HG03097 (cell line): ENCODE measurements at regions not wholly inside any gene's neighbourhood (a gene's known extent, or its start where the extent isn't known, plus 50 kb on each side); places are given as distances from the start of the nearest gene placed in this dataset.
A peak's percentile ranks its signal among the peaks of the same experiment; 100 is the strongest.
"Not testable (repeated sequence)": the region's sequence is repeated elsewhere in the genome, so short reads cannot be mapped to it uniquely, and the experiment has no call there.

Source experiments
- ATAC-seq: cut with Tn5 transposase; IDR thresholded peaks from one replicate; pipeline ENCODE4 v1.9.1; 2021; ENCODE audit not compliant: unreplicated experiment, low FRiP score

- no peak for ATAC-seq
These were observed 249.0 kb upstream of the SPOPL start for GRCh38 chr2:138252587-138252986.

DNA sequence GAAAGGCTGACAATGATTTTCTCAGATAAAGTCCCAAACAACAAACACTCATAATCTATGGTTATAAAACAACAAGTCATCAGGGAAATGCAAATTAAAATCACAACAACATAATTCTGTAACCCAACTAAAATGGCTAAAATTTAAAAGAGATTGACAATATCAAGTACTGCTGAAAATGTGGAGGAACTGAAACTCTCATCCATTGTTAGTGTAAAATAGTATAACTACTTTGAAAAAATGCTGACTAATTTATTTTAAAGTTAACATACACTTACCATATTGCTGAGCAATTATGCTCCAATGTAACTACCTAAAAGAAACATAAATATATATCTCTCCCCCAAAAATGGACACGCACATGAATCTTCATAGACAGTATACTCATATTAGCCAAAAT, 245.9 kb upstream of the SPOPL start:
- ATAC-seq: no peak

GRCh38 chr2:138267161-138267901, 234.2 kb upstream of the SPOPL start:
- ATAC-seq: peak; percentile 77

DNA sequence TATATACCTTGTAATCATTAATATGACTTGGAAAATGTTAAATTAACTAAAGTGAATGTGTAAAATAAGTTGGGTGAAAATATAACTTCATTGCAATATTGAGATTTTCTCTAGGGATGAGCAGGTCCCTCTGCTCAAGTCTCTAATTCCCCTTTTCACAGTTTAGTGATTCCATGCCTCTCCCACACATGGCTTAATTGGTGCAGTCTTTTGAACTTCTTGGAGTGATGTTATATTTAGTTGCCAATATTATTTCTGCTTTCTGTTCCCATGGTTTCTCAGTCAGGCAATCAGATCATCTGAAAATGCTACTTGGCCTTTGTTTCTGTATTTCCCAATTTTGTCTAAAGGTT, 233.7 kb upstream of the SPOPL start:
- ATAC-seq: peak; percentile 39

DNA sequence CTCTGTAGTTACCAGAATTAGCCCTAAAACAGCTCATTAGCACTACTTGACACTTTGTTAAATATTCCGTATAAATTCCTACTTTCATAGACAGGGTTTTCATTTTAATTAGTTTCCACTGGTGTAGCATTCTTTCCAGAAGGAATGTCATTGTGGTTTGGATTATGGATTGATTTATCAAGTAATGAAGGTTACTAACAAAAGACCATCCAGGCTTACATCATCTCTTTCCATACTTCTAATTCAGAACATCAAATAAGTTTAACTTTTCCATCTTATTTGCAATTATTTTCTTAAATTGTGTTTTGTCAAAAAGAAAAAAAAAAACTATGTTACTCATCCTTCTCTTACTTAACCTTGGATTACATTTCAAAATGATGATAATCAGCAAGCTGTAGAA, 231.8 kb upstream of the SPOPL start:
- ATAC-seq: no peak

DNA sequence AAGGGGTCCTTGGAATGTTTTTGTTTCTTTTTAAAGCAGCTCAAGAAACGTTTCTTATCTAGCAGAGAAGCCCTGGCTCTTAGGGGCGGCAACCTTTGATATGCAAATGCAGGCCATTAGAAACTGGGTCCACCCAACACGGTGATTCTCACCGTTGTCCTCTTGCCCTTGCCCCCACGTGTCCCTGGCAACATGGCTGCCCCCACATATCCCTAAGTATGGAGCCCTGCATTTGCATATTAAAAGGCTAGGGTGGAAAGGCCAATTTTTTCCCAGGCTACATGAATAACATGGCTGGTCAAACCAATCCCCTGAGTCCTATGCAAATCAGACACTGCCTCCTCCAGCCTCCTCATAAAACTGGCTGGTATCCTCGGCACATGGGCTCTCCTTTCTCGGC, 230.1 kb upstream of the SPOPL start:
- ATAC-seq: no peak

- no peak for ATAC-seq
These were observed 228.9 kb upstream of the SPOPL start for GRCh38 chr2:138272524-138273195.

- ATAC-seq: not testable (repeated sequence)
These were observed 228.3 kb upstream of the SPOPL start for GRCh38 chr2:138273280-138273679.

GRCh38 chr2:138274421-138275291, 226.9 kb upstream of the SPOPL start:
- no peak for ATAC-seq

- ATAC-seq: no peak
These were observed 226.3 kb upstream of the SPOPL start for GRCh38 chr2:138275292-138275690.

GRCh38 chr2:138275881-138276280, 225.7 kb upstream of the SPOPL start:
- no peak for ATAC-seq

GRCh38 chr2:138276339-138276738, 225.2 kb upstream of the SPOPL start:
- ATAC-seq: no peak

DNA sequence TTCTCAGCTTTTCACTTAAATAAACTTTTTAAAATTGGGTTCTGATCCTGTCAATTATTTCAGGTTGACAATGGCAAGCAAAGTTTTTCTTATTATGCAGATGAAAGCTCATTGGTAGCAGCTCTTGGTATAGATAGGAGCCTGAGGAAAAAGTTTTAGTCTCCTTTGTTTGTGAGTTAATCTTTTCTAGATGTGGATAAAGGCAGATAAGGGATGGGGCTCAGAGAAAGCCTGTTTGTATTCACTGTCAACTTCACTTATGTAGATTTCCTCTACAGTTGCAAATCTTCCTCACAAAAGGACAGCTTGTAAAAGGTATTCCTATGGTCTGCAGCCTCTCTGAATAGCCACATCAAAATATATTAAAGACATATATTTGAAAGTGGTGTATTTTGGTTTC, 224.5 kb upstream of the SPOPL start:
- no peak for ATAC-seq

- no peak for ATAC-seq
These were observed 221.7 kb upstream of the SPOPL start for GRCh38 chr2:138279871-138280270.

DNA sequence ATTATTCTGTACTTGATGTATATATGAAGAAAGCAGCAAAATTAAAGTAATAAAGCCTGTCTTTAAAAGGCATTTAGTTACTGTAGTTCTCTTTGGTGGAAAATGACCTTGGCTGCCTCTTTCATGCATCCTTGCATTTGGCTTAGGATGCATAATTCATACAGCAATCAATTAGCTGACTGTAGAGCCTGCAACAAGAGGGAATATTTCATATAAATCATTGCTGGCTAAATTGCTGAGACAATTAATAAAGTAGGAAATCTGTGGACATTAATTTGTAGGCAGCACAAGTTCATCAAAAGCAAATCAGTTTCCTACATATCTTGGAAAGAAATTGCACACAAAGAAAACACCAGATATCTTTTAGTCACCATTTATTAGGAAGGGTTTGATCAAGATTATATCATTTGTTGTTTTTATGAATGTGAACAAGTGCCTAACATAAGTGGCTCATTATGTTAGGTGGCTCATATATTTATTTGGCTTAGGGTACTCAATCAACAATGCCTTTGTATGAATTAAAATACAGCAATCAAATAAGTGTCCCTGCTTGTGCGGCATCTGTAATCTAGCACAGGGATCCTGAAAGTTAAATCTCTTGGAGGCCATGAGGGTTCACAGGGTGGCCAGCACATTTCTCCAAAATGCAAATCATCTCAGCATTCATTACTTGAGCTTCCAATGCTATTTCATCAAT, 220.4 kb upstream of the SPOPL start:
- ATAC-seq: no peak

DNA sequence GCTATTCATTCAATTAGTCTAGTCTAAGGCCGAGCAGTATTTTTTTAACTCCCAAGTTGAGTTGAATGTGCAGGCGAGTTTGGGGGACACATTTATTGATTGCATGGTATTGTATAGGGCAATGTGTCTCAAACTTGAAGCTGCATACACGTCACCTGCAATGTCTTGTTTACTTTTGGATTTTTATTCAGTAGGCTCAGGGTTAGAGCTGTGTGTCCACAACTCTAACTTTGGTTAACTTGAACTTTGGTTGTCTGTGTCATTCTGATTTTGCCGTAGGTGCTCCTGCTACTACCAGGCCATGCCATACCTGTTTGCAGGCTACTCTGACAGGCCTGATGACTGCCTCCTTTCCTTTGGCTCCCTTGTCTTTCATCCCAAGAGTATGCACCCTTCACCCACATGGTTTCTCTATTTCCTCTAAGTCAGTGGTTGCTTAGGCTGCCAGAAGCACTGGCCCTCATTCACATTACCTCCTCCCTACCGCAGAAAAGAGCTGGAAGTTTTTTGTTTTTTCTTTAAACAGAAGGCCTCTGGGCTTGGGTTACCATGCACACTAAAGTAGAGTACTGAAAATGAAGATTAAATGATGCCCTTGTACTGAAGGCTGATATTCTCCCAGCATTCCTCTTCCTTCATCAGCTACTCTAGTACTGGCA, 219.4 kb upstream of the SPOPL start:
- no peak for ATAC-seq

DNA sequence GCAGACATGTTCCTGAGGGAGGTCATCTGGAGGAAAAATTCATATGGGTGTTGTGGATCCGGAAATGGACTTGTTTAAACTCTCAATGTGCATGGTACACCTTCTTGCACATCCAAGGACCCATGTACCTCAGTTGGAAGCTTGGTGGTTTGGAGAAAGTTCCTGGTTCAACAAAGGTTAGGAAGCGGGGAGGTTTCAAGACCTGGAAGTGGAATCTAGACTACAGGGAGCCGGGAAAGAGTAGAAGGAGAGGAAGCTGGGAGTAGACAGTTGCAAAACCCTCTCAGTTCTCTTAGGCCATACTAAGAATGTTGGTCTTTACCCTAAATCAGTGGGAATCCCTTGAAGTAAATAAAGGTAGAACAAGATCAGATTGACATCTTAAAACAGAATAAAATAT, 209.8 kb upstream of the SPOPL start:
- ATAC-seq: no peak

- no peak for ATAC-seq
These were observed 208.5 kb upstream of the SPOPL start for GRCh38 chr2:138293045-138293444.

DNA sequence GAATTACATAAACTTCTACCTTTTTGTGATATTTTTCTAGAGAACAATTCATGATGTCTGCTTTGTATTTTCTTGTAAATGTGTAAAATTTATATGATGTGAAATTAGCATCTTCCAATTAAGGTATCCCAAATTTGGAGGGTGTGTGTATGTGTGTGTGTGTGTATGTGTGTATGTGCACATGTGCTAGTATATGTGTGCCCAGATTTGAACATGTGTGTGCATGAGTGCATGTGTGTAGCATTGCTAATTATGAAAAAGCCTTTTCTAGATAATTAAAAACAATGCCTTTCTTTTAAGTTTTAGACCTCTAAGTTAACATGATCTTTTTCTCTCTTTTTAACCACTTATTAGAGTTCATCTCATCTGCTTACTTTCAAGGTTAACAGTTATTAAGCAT, 208.0 kb upstream of the SPOPL start:
- no peak for ATAC-seq

GRCh38 chr2:138294451-138294850, 207.1 kb upstream of the SPOPL start:
- ATAC-seq: no peak
